WTC11 (cell line): ENCODE measurements at regions not wholly inside any gene's neighbourhood (a gene's known extent, or its start where the extent isn't known, plus 50 kb on each side); places are given as distances from the start of the nearest gene placed in this dataset.
"Not testable (repeated sequence)": the region's sequence is repeated elsewhere in the genome, so short reads cannot be mapped to it uniquely, and the experiment has no call there.

ENCODE experiments used
- ATAC-seq: fragments of 200-7000 bp; cut with Tn5 transposase; 2 replicates; pipeline ENCODE4 v1.10.0; 2021; ENCODE audit warnings: mild to moderate bottlenecking, moderate library complexity
- CTCF ChIA-PET: fragments of 300-600 bp; sonication (Branson Sonifier 250); formaldehyde crosslinking; loops from one replicate; lab custom pipeline; 2021; ENCODE audit warnings: antibody characterized with exemption; lab: Charles Lee
- POLR2A ChIA-PET: fragments of 350-600 bp; sonication (Branson Sonifier 250); formaldehyde crosslinking; loops from one replicate; lab custom pipeline; 2021; ENCODE audit warnings: antibody characterized with exemption; lab: Charles Lee
- DNase-seq: peaks from one replicate; pipeline ENCODE4 v3.0.0; 2021; ENCODE audit warnings: low spot score
- H3K27ac Mint-ChIP-seq: 2 replicates; pipeline ENCODE4 v1.8.0; 2021; ENCODE audit warnings: mixed read lengths
- H3K27me3 Mint-ChIP-seq: 2 replicates; pipeline ENCODE4 v1.8.0; 2021; ENCODE audit warnings: low read depth, mild to moderate bottlenecking, moderate library complexity, mixed read lengths
- H3K36me3 Mint-ChIP-seq: 2 replicates; pipeline ENCODE4 v1.8.0; 2021; ENCODE audit warnings: mixed read lengths
- H3K4me1 Mint-ChIP-seq: 2 replicates; pipeline ENCODE4 v1.8.0; 2022; ENCODE audit warnings: mixed read lengths
- H3K4me3 Mint-ChIP-seq: 2 replicates; pipeline ENCODE4 v1.8.0; 2021; ENCODE audit warnings: mild to moderate bottlenecking, moderate library complexity, mixed read lengths
- H3K9me3 Mint-ChIP-seq: 2 replicates; pipeline ENCODE4 v1.8.0; 2021; ENCODE audit warnings: mixed read lengths
- ATF1 ChIP-seq: sonication (generic); formaldehyde crosslinking; IDR thresholded peaks from 2 replicates; pipeline ENCODE4 v1.8.1; 2023; ENCODE audit warnings: mild to moderate bottlenecking, moderate library complexity, missing genetic modification reagents
- ATF6 ChIP-seq: sonication (generic); formaldehyde crosslinking; IDR thresholded peaks from 2 replicates; pipeline ENCODE4 v1.8.1; 2023; ENCODE audit warnings: mild to moderate bottlenecking, missing genetic modification reagents
- GABPB1 ChIP-seq: sonication (generic); formaldehyde crosslinking; IDR thresholded peaks from 2 replicates; pipeline ENCODE4 v1.8.1; 2023; ENCODE audit warnings: mild to moderate bottlenecking, missing genetic modification reagents
- MXD4 ChIP-seq: fragments of 250-450 bp; sonication (Bioruptor Pico); IDR thresholded peaks from 2 replicates; pipeline ENCODE4 v1.8.0; 2021; ENCODE audit warnings: mild to moderate bottlenecking, moderate library complexity, borderline replicate concordance
- OVOL2 ChIP-seq: fragments of 250-450 bp; sonication (Bioruptor Pico); IDR thresholded peaks from 2 replicates; pipeline ENCODE4 v1.9.0; 2021; ENCODE audit warnings: mild to moderate bottlenecking, borderline replicate concordance
- RELA ChIP-seq: sonication (generic); formaldehyde crosslinking; IDR thresholded peaks from 2 replicates; pipeline ENCODE4 v1.8.1; 2022; ENCODE audit warnings: missing genetic modification reagents, mild to moderate bottlenecking, borderline replicate concordance
- ZBTB21 ChIP-seq: sonication (generic); formaldehyde crosslinking; IDR thresholded peaks from 2 replicates; pipeline ENCODE4 v1.8.1; 2023; ENCODE audit warnings: mild to moderate bottlenecking, missing genetic modification reagents, borderline replicate concordance
- ZNF219 ChIP-seq: sonication (generic); formaldehyde crosslinking; IDR thresholded peaks from 2 replicates; pipeline ENCODE4 v1.8.0; 2023; ENCODE audit warnings: missing genetic modification reagents, mild to moderate bottlenecking, borderline replicate concordance
- ZNF263 ChIP-seq: sonication (generic); formaldehyde crosslinking; IDR thresholded peaks from 2 replicates; pipeline ENCODE4 v1.8.1; 2022; ENCODE audit warnings: low read depth, mild to moderate bottlenecking, moderate library complexity, missing genetic modification reagents
- ZNF281 ChIP-seq: sonication (generic); formaldehyde crosslinking; IDR thresholded peaks from 2 replicates; pipeline ENCODE4 v1.8.0; 2023; ENCODE audit warnings: mild to moderate bottlenecking, missing genetic modification reagents
- ZNF423 ChIP-seq: fragments of 250-450 bp; sonication (Bioruptor Pico); IDR thresholded peaks from 2 replicates; pipeline ENCODE4 v2.1.2; 2022; ENCODE audit warnings: mild to moderate bottlenecking, moderate library complexity

- no peak for DNase-seq
- Mint-ChIP-seq H3K27me3 (no peaks in the 10 kb centered on the region; the same call in 1 of the 2 replicates), H3K4me1 (peaks cover 37% of the 10 kb centered on the region)
- TF ChIP-seq ZBTB21 (CRISPR knock-in tag), result no peak
- no peak for TF ChIP-seq ATF1 (CRISPR knock-in tag)
- TF ChIP-seq ZNF219 (CRISPR knock-in tag), result no peak
- TF ChIP-seq MXD4 (CRISPR knock-in tag), result no peak
- no peak for TF ChIP-seq ZNF281 (CRISPR knock-in tag)
- TF ChIP-seq GABPB1 (CRISPR knock-in tag), result no peak
- TF ChIP-seq ATF6 (CRISPR knock-in tag), result no peak
- no peak for TF ChIP-seq RELA (CRISPR knock-in tag)
- TF ChIP-seq, all 79 proteins: peak for 0
- Mint-ChIP-seq H3K36me3 (no peaks in the 10 kb centered on the region), H3K4me3 (no peak overlapping the region), H3K27ac (no peak overlapping the region), H3K9me3 (peaks cover 3% of the 10 kb centered on the region; the same call in 1 of the 2 replicates)
- no peak for ATAC-seq
- CTCF ChIA-PET, result interaction anchor here (0.7 to 1.5 kb wide), 2 partner anchors 13 to 212 kb away, joined by 3 to 5 read pairs; no protein-coding TSS in a partner anchor
- POLR2A ChIA-PET, result no interaction called here
These were observed 272.9 kb downstream of the ADGRD1 start for GRCh38 chr12:131226345-131227265.

- peaks cover 35% of the 10 kb centered on the region for H3K4me1 Mint-ChIP-seq
- DNase-seq, H3K9me3 Mint-ChIP-seq, H3K27ac Mint-ChIP-seq, H3K4me3 Mint-ChIP-seq, POLR2A ChIA-PET, ATAC-seq, H3K27me3 Mint-ChIP-seq, H3K36me3 Mint-ChIP-seq: not testable (repeated sequence)
- CTCF ChIA-PET, result interaction anchor here (1.2 to 3.0 kb wide), 2 partner anchors 211 to 225 kb away, joined by 3 to 21 read pairs; no protein-coding TSS in a partner anchor
These were observed 273.9 kb downstream of the ADGRD1 start for GRCh38 chr12:131227641-131228040.

GRCh38 chr12:131229079-131229425 lies 275.3 kb downstream of the ADGRD1 start:
- DNase-seq, POLR2A ChIA-PET, H3K27me3 Mint-ChIP-seq, ATAC-seq, H3K36me3 Mint-ChIP-seq, H3K4me3 Mint-ChIP-seq: not testable (repeated sequence)
- CTCF ChIA-PET, result interaction anchor here (0.9 to 3.0 kb wide), 8 partner anchors 17 to 226 kb away, joined by 3 to 22 read pairs (median 7); no protein-coding TSS in a partner anchor
- peak overlapping the region; percentile 86 for H3K27ac Mint-ChIP-seq
- peaks cover 14% of the 10 kb centered on the region for H3K9me3 Mint-ChIP-seq
- H3K4me1 Mint-ChIP-seq, result peaks cover 29% of the 10 kb centered on the region

GRCh38 chr12:131229426-131230339 lies 276.0 kb downstream of the ADGRD1 start:
- DNase-seq (peak; percentile 60), ATAC-seq (peak; percentile 79)
- H3K27me3 Mint-ChIP-seq, result no peaks in the 10 kb centered on the region; the same call in 1 of the 2 replicates
- ChIA-PET POLR2A (no interaction called here), CTCF (interaction anchor here (0.9 to 3.0 kb wide), 7 partner anchors 16 to 225 kb away, joined by 3 to 22 read pairs (median 10); no protein-coding TSS in a partner anchor)
- H3K4me1 Mint-ChIP-seq, result peaks cover 34% of the 10 kb centered on the region
- H3K9me3 Mint-ChIP-seq, result peaks cover 18% of the 10 kb centered on the region
- peaks cover 11% of the 10 kb centered on the region for H3K36me3 Mint-ChIP-seq
- 0 out of 2 replicates have a peak, but pooled peaks have one; percentile 65 for TF ChIP-seq ZNF263 (CRISPR knock-in tag)
- no peak for TF ChIP-seq OVOL2 (CRISPR knock-in tag)
- TF ChIP-seq ZNF423 (CRISPR knock-in tag), result 0 out of 2 replicates have a peak, but pooled peaks have one; percentile 3
- peak overlapping the region; percentile 36 for H3K4me3 Mint-ChIP-seq
- H3K27ac Mint-ChIP-seq, result peak overlapping the region; percentile 95
